ENCODE measurements at regions not wholly inside any gene's neighbourhood (a gene's known extent, or its start where the extent isn't known, plus 50 kb on each side); places are given as distances from the start of the nearest gene placed in this dataset.

- no peak for TF ChIP-seq CTCF (IDR thresholded peaks at IDR 0.05; ENCODE audit: extremely low read depth in 1 of 2, insufficient read depth in 1 of 2, low read depth in 1 of 2, low read length in 2 of 2)
- no peak for TF ChIP-seq POLR2A (IDR thresholded peaks at IDR 0.05; ENCODE audit: low read depth, low read length)
- no peak for TF ChIP-seq EZH2 (IDR thresholded peaks at IDR 0.05; ENCODE audit: borderline replicate concordance, low read depth, low read length, severe bottlenecking)
- TF ChIP-seq POLR2AphosphoS5 (IDR thresholded peaks at IDR 0.05; ENCODE audit: insufficient read depth, low read depth, low read length): no peak
- no peak for TF ChIP-seq GATA2 (IDR thresholded peaks at IDR 0.05; ENCODE audit: insufficient read depth, insufficient read length, low read depth, low read length)
- TF ChIP-seq, protein P1, sequence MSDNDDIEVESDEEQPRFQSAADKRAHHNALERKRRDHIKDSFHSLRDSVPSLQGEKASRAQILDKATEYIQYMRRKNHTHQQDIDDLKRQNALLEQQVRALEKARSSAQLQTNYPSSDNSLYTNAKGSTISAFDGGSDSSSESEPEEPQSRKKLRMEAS (IDR thresholded peaks at IDR 0.05; ENCODE audit: insufficient read depth, insufficient read length): no peak
- TF ChIP-seq MYC (IDR thresholded peaks at IDR 0.05; ENCODE audit: low read depth, low read length): no peak
- no peak for TF ChIP-seq JUN (IDR thresholded peaks at IDR 0.05; ENCODE audit: borderline replicate concordance, insufficient read depth, insufficient read length, low read depth)
These were observed 50.3 kb upstream of the E2F8 start for GRCh38 chr11:19291064-19291463.

Data from endothelial cell of umbilical vein (primary cell).